Mesothelial cell of epicardium (in vitro differentiated cells): ENCODE measurements at regions not wholly inside any gene's neighbourhood (a gene's known extent, or its start where the extent isn't known, plus 50 kb on each side); places are given as distances from the start of the nearest gene placed in this dataset.
"Not testable (repeated sequence)": the region's sequence is repeated elsewhere in the genome, so short reads cannot be mapped to it uniquely, and the experiment has no call there.

Experiments used
- DNase-seq, 2 experiments: peaks; one replicate each; pipeline ENCODE4 v3.0.0; 2021; ENCODE audit warnings: low spot score in 2 of 2; ENCODE audit not compliant: unreplicated experiment in 2 of 2
- H3K27ac Mint-ChIP-seq: 2 replicates; pipeline ENCODE4 v1.8.0; 2021; ENCODE audit warnings: mixed read lengths
- H3K27me3 Mint-ChIP-seq: 2 replicates; pipeline ENCODE4 v1.8.0; 2021; ENCODE audit warnings: low read depth, mixed read lengths
- H3K36me3 Mint-ChIP-seq: 2 replicates; pipeline ENCODE4 v1.8.0; 2021; ENCODE audit warnings: mixed read lengths
- H3K4me1 Mint-ChIP-seq: 2 replicates; pipeline ENCODE4 v1.8.0; 2021; ENCODE audit warnings: mixed read lengths
- H3K4me3 Mint-ChIP-seq: 2 replicates; pipeline ENCODE4 v1.8.0; 2021; ENCODE audit warnings: mild to moderate bottlenecking, moderate library complexity, mixed read lengths
- H3K9me3 Mint-ChIP-seq: 2 replicates; pipeline ENCODE4 v1.8.0; 2021; ENCODE audit warnings: mixed read lengths
- TF ChIP-seq, protein P1 (sequence below): fragments of 200-600 bp; sonication (generic); IDR thresholded peaks from one replicate; pipeline ENCODE4 v1.5.0; 2021; ENCODE audit warnings: antibody characterized with exemption; ENCODE audit not compliant: unreplicated experiment

DNA sequence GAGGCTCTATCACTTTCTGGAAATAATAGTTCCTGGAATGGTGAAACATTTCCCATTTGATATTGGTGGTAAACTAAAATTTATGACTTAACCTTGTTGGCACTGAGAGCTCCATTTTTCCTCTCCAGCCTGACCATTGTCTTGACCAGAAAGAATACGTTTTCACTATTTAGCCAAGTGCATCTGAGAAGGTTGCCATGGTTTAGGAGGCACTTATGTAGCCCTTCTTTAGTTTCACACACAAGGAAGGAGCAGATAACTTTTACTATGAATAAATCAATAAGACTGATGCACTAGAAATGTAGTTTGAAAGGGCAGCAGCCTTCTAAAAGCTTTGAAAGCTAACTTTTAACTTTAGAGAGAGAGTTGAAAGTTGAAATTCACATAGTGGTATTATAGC is 1045.5 kb upstream of the CDH6 start:
- Mint-ChIP-seq H3K27me3 (no peaks in the 10 kb centered on the region), H3K4me3 (no peak overlapping the region), H3K4me1 (no peaks in the 10 kb centered on the region), H3K36me3 (no peaks in the 10 kb centered on the region), H3K27ac (no peak overlapping the region), H3K9me3 (peaks cover 26% of the 10 kb centered on the region)
- TF ChIP-seq, protein P1, sequence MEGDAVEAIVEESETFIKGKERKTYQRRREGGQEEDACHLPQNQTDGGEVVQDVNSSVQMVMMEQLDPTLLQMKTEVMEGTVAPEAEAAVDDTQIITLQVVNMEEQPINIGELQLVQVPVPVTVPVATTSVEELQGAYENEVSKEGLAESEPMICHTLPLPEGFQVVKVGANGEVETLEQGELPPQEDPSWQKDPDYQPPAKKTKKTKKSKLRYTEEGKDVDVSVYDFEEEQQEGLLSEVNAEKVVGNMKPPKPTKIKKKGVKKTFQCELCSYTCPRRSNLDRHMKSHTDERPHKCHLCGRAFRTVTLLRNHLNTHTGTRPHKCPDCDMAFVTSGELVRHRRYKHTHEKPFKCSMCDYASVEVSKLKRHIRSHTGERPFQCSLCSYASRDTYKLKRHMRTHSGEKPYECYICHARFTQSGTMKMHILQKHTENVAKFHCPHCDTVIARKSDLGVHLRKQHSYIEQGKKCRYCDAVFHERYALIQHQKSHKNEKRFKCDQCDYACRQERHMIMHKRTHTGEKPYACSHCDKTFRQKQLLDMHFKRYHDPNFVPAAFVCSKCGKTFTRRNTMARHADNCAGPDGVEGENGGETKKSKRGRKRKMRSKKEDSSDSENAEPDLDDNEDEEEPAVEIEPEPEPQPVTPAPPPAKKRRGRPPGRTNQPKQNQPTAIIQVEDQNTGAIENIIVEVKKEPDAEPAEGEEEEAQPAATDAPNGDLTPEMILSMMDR = no peak
- DNase-seq = no peak

DNA sequence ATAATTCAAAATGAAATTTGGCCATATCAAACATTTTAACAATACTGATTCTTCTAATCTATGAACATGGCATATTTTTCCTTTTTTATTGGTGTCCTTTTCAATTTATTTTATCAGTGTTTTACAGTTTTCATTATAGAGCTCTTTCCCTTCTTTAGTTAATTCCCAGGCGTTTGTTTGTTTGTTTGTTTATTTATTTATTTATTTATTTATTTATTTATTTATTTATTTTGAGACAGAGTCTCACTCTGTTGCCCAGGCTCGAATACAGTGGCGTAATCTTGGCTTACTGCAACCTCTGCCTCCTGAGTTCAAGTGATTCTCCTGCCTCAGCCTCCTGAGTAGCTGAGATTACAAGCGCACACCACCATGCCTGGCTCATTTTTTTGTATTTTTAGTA is 1049.4 kb upstream of the CDH6 start:
- not testable (repeated sequence) for H3K27me3 Mint-ChIP-seq, H3K4me1 Mint-ChIP-seq, H3K36me3 Mint-ChIP-seq, H3K4me3 Mint-ChIP-seq, DNase-seq, H3K27ac Mint-ChIP-seq
- peaks cover 33% of the 10 kb centered on the region for H3K9me3 Mint-ChIP-seq

DNA sequence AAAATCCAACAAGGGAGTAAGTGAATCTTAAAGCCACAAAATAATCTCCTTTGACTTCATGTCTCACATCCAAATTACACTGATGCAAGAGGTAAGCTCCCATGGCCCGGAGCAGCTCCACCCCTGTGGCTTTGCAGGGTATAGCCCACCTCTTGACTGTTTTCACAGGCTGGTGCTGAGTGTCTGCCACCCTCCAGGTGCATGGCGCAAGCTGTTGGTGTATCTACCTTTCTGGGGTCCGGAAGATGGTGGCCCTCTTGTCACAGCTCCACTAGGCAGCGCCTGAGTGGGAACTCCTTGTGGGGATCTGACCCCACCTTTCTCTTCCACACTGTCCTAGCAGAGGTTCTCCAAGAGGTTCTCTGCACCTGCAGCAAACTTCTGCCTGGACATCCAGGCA is 1051.1 kb upstream of the CDH6 start:
- no peak for DNase-seq
- no peaks in the 10 kb centered on the region for H3K4me1 Mint-ChIP-seq
- H3K4me3 Mint-ChIP-seq = no peak overlapping the region
- H3K27me3 Mint-ChIP-seq = no peaks in the 10 kb centered on the region
- TF ChIP-seq, protein P1 = no peak
- H3K36me3 Mint-ChIP-seq = no peaks in the 10 kb centered on the region
- peaks cover 33% of the 10 kb centered on the region for H3K9me3 Mint-ChIP-seq
- H3K27ac Mint-ChIP-seq = no peak overlapping the region

DNA sequence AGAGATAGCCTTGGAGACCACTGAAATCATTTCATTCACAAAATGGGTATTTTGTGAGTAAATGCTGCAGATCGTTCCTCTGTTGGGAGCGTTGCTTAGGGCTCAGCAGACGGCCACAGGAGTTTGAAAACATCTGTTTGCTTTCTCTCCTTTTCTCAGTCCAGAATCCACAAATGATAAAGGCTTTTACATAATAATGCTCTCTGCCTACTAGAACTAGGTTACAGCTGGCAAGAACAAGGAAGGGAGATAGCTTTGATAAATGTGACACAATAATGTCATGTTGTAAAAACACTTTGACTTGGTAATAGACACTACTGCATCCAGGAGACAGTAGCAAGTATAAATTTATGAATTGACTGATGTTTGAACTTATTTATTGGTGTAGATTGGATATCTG is 1072.4 kb upstream of the CDH6 start:
- H3K4me3 Mint-ChIP-seq = no peak overlapping the region
- H3K27me3 Mint-ChIP-seq = no peaks in the 10 kb centered on the region
- H3K36me3 Mint-ChIP-seq = no peaks in the 10 kb centered on the region
- no peaks in the 10 kb centered on the region for H3K4me1 Mint-ChIP-seq
- H3K9me3 Mint-ChIP-seq = no peaks in the 10 kb centered on the region
- TF ChIP-seq, protein P1 = no peak
- H3K27ac Mint-ChIP-seq = no peak overlapping the region
- no peak for DNase-seq

DNA sequence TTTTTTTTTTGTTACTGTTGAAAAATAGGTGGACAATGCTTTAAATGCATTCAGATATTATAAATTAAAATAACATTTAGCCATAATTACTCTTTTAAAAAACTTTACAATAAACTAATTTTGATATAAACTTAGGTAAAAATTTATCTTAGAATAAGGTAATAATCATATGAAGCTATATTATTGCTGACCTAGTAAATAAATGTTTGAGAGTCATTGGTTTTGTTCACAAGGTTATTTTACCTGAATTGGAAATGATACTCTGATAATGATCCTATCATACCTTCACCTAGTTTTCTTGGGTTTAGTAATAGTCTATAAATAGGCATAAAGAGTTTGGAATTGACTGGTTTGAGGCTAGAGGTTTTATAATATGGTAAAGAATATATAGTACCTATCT is 1076.4 kb upstream of the CDH6 start:
- Mint-ChIP-seq H3K27ac (no peak overlapping the region), H3K9me3 (no peaks in the 10 kb centered on the region), H3K4me1 (peaks cover 5% of the 10 kb centered on the region), H3K36me3 (no peaks in the 10 kb centered on the region), H3K27me3 (no peaks in the 10 kb centered on the region), H3K4me3 (no peak overlapping the region)
- no peak for DNase-seq
- TF ChIP-seq, protein P1 = no peak

DNA sequence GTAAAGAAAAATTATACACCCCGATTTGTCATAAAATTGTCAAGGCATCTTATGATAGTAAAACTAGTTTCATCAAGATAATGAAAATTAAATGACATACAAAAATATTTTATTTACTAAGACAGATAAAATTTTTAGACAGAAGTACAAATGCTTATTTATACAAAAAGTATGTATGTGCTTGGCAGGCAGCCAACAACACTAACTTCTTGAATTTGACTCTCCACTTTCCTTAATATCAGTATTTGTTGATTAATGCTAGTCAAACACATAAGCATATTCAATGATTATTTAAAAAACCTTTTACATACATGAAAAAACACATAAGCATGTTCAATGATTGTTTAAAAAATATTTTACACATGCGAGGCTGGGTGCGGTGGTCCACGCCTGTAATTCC is 1079.9 kb upstream of the CDH6 start:
- H3K9me3 Mint-ChIP-seq = no peaks in the 10 kb centered on the region
- no peak overlapping the region for H3K4me3 Mint-ChIP-seq
- no peak for DNase-seq
- H3K27ac Mint-ChIP-seq = no peak overlapping the region
- no peaks in the 10 kb centered on the region for H3K36me3 Mint-ChIP-seq
- no peaks in the 10 kb centered on the region for H3K27me3 Mint-ChIP-seq
- TF ChIP-seq, protein P1 = no peak
- peaks cover 5% of the 10 kb centered on the region for H3K4me1 Mint-ChIP-seq
